Skin epidermis (tissue), 12 donors: ENCODE measurements at regions not wholly inside any gene's neighbourhood (a gene's known extent, or its start where the extent isn't known, plus 50 kb on each side); places are given as distances from the start of the nearest gene placed in this dataset.
"Not testable (repeated sequence)": the region's sequence is repeated elsewhere in the genome, so short reads cannot be mapped to it uniquely, and the experiment has no call there.

Experiments used
- H3K27ac ChIP-seq, 21 experiments: fragments of 200-600 bp; sonication (generic) in 11 of 21; one replicate each; pipeline ENCODE4 v1.5.0; 2020; ENCODE audit warnings: mild to moderate bottlenecking in 3 of 21, inconsistent platforms in 2 of 21, moderate library complexity in 2 of 21
- H3K4me3 ChIP-seq, 7 experiments: fragments of 200-600 bp; sonication (generic) in 2 of 7; one replicate each; pipeline ENCODE4 v1.5.0; 2020; ENCODE audit warnings: inconsistent platforms in 2 of 7, mild to moderate bottlenecking in 2 of 7, moderate library complexity in 1 of 7

GRCh38 chr3:177894081-177894728 is 642.0 kb upstream of the KCNMB2 start:
- Histone ChIP-seq H3K27ac (no peak overlapping the region), H3K4me3 (no peak overlapping the region)

DNA sequence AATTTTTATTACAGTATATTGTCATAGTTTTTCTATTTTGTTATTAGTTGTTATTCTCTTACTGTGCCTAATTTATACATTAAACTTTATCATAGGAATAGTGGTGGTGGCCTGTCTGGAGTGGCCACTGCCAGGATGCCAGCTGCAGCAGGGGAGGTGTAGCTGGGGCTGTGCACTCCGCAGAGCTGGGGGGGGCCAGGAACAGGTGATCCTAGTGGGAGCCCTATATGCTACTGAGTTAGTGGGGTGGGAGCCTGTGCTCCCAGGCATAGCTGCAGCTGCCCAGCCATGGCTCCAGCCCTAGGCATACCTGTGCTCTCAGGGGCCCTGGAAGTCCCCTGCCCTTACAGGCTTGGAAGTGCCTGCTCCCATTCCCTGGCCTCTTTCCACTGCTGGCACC is 638.1 kb upstream of the KCNMB2 start:
- Histone ChIP-seq H3K4me3 (no peak overlapping the region), H3K27ac (no peak overlapping the region)

DNA sequence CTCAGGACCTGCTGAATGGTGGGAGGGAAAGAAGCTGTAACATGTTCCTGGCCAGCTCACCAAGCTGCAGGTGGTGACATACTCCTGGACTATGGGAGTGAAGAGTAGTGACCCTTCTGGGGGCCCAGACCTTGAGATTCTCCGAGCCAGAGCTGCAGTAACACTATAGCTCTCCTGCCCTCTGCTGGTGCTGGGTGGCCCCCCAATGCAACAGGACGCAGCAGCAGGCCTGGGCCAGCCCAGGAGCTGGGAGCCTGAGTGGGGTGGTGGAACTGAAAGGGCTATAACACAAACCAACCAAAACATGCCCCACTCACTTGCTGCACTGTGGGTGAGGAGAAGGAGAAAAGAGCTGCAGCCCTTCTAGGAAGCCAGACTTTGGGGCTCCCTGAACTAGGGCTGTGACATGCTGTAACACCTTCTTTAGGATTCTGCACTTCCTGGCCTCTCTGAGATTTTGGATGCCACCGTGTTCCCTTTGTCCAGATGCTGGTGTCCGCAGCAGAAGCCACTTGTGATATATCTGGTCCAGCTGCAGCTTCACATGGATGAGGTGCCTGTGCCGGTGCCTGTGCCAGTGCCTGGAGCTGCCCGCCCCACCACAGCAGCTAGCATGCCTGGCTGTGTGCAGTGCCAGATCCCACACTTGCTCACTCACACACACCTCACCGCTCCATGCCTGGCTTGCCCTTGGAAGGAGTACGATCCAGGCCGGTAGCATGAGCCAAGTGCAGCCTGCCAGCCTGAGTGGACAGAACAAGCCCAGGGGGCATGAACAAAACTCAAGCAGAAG is 636.8 kb upstream of the KCNMB2 start:
- no peak overlapping the region for H3K4me3 ChIP-seq
- H3K27ac ChIP-seq: no peak overlapping the region

- H3K27ac ChIP-seq: no peak overlapping the region
- H3K4me3 ChIP-seq: no peak overlapping the region
Observed at GRCh38 chr3:177902876-177903275, 633.4 kb upstream of the KCNMB2 start.

DNA sequence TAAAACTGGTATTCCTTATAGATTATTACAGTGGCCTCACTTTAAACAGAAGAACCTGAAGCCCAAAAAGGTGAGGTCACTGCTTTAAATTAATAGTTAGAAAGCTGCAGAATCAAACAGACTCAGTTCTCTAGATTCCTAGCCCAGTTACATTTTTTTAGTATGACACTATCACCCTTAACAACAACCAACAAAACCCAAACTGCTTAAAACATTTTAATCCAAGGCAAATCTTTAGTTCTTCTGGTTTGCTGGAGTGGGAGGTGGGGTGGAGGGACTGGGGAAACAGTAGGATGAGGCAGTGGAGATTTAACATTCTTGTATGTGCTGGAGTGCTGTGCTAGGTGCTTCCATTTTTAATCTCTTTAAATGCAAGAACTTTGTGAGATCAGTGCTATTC is 631.6 kb upstream of the KCNMB2 start:
- H3K27ac ChIP-seq: peak overlapping the region in 6 of 21 experiments; percentile 15 to 83 (median 41)

DNA sequence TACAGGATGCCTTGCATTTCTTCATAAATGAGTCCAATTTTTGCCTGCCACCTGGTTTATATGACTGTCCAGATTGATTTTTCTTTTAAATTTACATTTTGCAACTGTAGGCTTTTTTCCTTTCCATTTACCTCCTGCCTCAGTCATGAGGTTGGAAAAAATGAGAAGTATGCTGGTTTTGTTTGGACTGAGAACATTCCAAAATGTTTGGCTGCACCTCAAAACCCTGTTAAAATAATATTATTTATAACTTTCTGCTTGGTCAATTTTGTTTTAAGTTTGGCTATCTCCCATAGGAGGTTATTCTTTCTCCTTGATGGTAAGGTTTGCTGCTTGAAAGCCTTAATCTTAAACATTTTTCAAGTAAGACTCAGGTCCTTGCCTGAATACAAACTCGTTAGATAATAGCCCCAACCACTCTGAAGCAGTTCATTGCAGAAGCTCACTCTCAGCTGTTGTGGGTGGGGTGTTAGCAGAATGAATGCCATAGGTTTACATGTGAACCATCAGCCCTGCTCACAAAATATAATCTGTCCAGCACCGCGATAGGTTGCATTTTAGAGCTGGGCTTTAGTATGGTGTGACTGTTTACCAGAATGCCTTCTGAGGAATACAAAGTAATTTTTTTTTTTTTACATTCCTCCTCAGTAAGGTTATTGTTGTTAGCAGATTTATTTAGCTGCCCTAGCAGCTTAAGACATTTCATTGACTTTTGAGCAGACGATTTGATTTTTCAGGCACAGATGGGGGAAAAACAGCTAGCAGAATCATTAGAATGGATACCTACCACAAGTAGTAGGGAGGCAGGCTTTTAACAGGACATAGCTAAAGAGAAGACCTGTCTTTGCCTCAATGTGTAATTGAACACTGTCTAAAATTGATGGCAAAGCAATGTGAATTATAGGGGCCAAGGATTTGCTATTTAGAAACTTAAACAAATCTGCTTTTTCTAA is 630.8 kb upstream of the KCNMB2 start:
- H3K27ac ChIP-seq: peak overlapping the region in 10 of 21 experiments; percentile 21 to 83 (median 44)
- H3K4me3 ChIP-seq: no peak overlapping the region

More for the DNA sequence above, 631.6 kb upstream of the KCNMB2 start:
- H3K4me3 ChIP-seq: no peak overlapping the region

- H3K4me3 ChIP-seq: no peak overlapping the region
- H3K27ac ChIP-seq: peak overlapping the region in 9 of 21 experiments; percentile 21 to 83 (median 43)
Observed at GRCh38 chr3:177906126-177906511, 630.1 kb upstream of the KCNMB2 start.

GRCh38 chr3:177906578-177907229 is 629.5 kb upstream of the KCNMB2 start:
- Histone ChIP-seq H3K27ac (peak overlapping the region in 5 of 21 experiments; percentile 19 to 83 (median 36)), H3K4me3 (no peak overlapping the region)

- not testable (repeated sequence) for H3K27ac ChIP-seq, H3K4me3 ChIP-seq
Observed at GRCh38 chr3:177909530-177909929, 626.7 kb upstream of the KCNMB2 start.

- no peak overlapping the region for H3K4me3 ChIP-seq
- H3K27ac ChIP-seq: no peak overlapping the region
Observed at GRCh38 chr3:177914224-177914623, 622.0 kb upstream of the KCNMB2 start.

DNA sequence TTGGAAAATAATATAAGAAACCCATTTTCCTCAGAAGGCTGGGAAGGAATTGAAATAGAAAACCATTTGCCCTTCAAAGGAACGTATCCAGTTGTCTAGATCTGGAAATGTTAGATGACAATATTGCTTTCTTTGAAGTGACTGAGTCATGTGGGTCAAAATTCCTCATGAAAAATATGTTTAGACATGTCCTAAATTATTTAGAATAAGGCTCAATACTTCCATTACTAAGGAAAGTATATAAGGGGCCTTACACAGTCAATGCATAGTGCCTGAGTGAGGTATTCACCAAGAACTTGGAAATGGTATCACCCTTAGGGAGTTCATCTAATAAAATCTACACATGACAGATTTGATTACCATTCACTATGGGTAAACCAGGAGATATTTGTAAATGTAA is 619.8 kb upstream of the KCNMB2 start:
- Histone ChIP-seq H3K4me3 (no peak overlapping the region), H3K27ac (no peak overlapping the region)

DNA sequence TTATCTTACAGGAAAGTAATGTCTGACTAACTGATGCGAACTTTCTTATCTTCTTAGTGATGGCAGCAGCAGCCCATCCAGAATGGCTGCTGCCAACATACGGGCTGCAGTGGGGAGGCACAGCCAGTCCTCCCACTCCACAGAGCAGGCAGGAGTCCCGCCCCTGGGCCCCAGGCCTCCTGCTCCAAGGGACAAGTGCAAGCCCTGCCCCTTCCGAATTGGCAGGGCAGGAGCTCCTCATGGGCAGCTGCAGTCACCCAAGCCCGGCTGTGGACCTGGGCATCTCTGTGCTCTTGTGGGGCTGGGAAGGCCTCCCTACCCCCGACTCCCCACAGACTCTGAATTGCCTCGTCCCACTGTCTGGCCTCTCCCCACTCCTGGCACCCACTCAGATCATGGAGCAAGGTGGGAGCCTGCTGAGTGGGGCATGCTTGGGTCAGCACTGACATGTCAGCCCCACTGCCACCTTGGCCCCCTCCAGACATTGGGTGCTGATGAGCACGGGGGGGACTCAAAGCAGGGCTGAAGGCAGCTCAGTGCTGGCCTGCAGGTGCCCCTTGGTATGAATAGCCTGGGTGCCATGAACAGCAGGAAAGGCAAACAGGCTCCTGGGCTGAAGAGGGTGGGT is 618.9 kb upstream of the KCNMB2 start:
- Histone ChIP-seq H3K4me3 (no peak overlapping the region), H3K27ac (no peak overlapping the region)

- no peak overlapping the region for H3K27ac ChIP-seq
- no peak overlapping the region for H3K4me3 ChIP-seq
Observed at GRCh38 chr3:177921153-177921552, 615.1 kb upstream of the KCNMB2 start.

DNA sequence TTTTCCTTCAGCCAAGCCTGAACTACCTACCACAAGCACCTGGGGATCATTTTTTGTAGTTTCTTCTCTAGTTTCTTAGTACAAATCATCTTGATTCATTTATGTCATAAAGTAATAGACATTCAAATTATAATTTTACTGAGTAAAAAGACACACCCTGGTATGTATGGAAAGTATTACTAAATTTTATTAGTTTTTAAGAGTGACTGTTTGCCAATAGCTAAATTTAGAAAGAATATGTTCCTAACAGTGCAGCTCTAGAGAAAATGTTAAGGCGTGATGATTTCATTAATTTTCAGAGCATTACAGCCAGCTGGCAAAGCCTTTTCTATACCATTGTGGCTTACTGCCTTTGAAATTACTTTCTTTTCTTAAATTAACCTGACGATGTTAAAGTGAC is 612.0 kb upstream of the KCNMB2 start:
- Histone ChIP-seq H3K27ac (no peak overlapping the region), H3K4me3 (no peak overlapping the region)

- H3K4me3 ChIP-seq: no peak overlapping the region
- peak overlapping the region in 17 of 21 experiments; percentile 6 to 77 (median 43) for H3K27ac ChIP-seq
Observed at GRCh38 chr3:177928172-177928873, 607.9 kb upstream of the KCNMB2 start.

DNA sequence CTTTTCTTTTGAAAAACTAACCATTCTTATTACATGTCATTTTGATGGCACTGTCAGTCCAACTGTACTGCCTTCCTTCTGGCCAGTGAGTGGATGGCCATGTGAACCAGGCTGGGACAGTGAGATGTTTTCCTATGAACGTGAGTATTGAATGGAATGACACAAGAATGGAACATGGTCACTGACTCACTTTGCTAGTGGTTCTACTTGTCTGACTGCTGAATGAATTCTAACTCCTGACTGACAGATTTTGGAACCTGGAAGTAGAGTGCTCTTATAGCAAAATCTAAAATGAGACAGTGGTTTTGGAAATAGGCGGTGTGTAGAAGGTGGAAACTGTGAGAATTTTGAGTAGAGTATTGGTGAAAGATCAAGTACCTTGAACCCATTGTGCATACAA is 606.9 kb upstream of the KCNMB2 start:
- H3K4me3 ChIP-seq: no peak overlapping the region
- peak overlapping the region in 8 of 21 experiments; percentile 16 to 68 (median 55) for H3K27ac ChIP-seq

- Histone ChIP-seq H3K4me3 (no peak overlapping the region), H3K27ac (peak overlapping the region in 1 of 21 experiments; percentile 8)
Observed at GRCh38 chr3:177930771-177931170, 605.5 kb upstream of the KCNMB2 start.

DNA sequence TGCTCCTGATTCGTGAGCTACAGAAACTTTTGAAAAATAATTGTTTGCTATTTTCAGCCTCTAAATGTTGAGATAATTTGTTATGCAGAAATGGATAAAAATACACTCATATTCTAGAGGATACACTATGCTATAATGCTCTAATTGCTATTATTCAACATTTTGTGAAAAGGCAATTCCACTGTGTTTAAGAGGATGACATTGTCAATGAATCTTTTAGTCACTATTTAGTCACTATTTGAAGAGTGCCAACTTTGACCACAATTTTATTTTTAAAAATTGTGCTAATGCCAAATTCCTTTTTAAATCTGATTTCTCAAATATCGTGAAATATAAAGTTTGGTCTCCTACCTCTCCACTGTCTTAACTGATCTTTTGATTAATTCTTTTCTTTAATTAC is 604.9 kb upstream of the KCNMB2 start:
- no peak overlapping the region for H3K4me3 ChIP-seq
- H3K27ac ChIP-seq: no peak overlapping the region

DNA sequence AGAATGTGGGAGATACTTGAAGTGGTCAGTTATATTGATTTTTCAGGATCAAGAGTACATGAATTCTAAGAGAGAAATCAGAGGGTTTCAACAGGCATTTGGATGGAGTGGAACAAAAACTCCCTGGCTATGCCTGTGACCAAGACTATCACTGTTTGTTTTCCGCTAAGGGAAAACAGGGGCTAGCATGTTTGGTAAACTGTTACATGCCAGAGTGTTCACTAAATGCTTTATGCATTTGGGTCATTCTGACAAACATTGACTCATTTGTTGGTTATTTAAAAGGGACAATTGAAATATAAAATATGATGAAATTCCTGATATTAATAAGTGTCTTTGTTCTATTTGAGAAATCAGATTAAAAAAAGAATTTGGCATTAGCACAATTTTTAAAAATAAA is 603.9 kb upstream of the KCNMB2 start:
- Histone ChIP-seq H3K27ac (peak overlapping the region in 2 of 21 experiments; percentile 40), H3K4me3 (no peak overlapping the region)
